ELF-1 (cell line): ENCODE measurements at regions not wholly inside any gene's neighbourhood (a gene's known extent, or its start where the extent isn't known, plus 50 kb on each side); places are given as distances from the start of the nearest gene placed in this dataset.
"Not testable (repeated sequence)": the region's sequence is repeated elsewhere in the genome, so short reads cannot be mapped to it uniquely, and the experiment has no call there.

Experiments used
- DNase-seq: peaks from one replicate; pipeline ENCODE4 v3.0.0-alpha.2; 2016; ENCODE audit warnings: low read depth, low spot score

- no peak for DNase-seq
Observed at GRCh38 chr10:23951841-23952240, 257.1 kb upstream of the KIAA1217 start.

- DNase-seq: no peak
Observed at GRCh38 chr10:23955456-23956225, 253.3 kb upstream of the KIAA1217 start.

DNA sequence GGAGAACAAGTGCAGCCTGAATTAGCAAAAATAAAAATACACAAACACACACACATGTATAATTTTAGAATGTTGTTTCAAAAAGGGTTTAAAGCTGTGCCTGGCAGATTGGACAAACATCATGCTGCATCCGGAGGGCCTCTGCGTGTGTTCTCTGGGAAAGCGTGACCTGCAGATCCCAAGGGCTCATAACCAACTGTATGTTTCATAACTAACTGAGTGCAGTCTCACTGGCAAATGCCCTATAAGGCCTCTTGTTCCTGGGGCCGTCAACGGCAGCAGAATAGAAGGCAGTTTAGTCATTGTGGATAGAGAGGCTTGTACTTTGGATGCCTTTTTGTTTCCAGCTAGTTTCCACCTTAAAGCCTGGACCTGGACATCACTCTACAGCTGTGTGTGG, 243.8 kb upstream of the KIAA1217 start:
- DNase-seq: no peak

DNA sequence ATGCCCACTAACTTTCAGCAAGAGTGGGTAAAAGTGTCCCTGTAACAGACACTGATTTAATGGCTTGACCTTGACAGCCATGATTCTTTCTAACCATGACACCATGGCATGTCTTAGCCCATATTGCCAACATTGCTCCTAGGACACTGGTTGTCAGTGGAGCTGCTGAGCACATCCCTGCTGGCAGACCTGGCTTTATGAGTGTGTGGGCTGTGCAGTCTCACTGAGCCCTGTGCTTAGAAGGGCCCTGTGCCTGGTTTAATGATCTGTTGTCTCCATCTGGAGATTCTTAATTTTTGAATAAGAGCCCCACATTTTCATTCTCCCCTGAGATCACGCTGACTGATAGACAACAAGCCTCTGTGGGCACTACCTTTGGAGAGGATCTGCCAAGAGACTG, 243.1 kb upstream of the KIAA1217 start:
- DNase-seq: no peak

DNA sequence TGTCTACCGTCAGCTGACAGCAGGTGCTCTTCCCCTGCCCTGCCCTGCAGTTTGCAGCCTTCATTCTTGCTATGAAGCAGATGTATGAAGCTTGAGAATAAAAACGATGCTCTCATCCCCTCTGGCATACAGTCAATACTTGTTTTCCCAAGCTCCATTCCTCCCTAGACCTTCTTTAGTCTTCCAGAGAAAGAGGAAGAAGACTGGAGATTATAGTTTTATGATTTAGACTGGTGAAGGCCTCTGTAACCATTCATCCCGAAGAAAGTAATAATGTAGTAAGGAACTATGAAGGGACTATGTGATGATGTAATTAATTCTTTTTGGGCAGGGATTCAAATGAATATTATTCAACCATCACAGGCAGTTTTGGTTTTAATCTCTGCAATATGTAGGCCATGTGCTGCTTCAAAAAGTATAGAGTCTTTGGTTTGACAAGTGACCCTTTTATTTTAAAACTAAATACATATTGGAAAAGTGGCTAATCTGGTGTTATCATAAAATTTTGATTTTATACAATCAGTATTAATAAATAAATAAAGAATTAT, 242.4 kb upstream of the KIAA1217 start:
- DNase-seq: no peak

- no peak for DNase-seq
Observed at GRCh38 chr10:23968301-23968700, 240.6 kb upstream of the KIAA1217 start.

DNA sequence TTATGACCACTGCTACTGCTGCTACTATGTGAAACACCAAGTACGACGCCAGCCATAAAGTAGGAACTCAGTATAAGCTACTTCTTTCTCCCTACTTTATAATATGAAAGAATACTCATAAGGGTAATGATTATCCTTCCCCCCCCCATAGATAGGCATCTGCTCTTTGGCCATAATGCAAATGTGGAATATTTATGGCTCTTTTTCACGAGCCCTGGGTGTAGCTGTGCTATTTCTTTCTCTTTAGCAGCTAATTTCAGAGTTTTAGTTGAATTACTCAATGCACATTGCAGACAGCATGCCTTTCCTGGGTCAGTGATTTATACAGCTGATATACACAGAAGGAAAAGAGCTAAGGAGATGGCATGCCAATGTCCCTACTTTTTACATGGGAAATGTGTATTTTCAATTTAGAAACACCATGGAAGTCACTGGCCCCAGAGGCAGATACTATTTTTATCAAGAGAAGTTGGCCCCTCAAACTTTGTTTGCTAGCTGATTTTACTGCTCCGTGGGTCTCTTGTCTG, 234.1 kb upstream of the KIAA1217 start:
- no peak for DNase-seq

GRCh38 chr10:23975431-23975830, 233.5 kb upstream of the KIAA1217 start:
- no peak for DNase-seq

DNA sequence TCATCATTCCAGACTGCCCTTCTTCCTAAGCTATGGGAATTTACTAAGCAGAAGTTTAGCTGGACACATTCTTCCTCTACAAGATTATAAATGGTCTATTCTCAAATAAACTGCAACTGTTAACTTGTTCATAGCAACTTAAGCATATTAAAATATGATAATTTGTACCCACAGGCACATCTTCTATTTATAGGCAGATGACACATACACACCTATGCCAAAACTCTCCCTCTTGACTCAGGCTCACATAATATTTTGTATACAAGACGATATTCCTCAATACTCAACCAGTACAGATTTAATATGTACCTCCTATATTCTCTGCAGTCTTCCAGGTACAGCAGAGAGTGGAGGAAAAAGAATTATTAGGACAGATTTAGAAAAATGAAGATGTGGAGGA, 232.7 kb upstream of the KIAA1217 start:
- no peak for DNase-seq

DNA sequence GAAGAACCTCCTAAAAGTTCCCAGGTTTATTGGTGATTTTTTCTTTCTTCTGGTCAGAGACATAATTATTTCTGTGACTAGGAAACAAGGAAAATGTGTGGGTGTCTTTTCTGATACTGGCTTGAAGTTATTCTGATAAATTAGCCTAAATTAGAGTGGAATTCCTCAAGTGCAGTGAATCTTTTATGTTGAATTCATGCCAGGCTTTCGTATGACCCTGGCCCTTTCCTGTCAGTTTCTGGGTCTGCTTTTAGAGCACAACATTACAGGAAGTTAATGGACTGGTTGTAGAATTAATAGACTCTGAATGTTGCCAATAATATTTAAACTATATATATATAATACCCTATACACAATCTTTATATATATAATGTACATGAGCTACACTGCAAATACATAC, 230.6 kb upstream of the KIAA1217 start:
- no peak for DNase-seq

DNA sequence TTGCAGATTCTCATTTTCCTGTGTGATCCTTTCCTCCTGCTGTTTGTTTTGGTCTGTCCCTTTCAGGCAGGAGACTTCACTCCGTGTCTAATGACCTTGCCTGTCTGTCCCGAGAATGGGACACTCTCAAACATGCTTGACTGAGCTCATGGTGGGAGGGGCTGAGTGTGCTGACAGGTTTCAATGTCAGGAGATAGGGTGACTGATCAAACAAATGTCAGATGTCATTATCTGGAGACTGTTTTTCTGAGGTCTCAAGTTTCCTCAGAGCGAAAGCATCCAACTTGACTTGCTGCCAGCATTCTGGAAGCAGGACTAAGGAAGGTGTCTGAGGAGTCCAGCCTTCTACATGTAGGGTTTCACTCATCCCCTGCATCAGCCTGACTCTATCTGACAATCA, 228.8 kb upstream of the KIAA1217 start:
- DNase-seq: no peak

DNA sequence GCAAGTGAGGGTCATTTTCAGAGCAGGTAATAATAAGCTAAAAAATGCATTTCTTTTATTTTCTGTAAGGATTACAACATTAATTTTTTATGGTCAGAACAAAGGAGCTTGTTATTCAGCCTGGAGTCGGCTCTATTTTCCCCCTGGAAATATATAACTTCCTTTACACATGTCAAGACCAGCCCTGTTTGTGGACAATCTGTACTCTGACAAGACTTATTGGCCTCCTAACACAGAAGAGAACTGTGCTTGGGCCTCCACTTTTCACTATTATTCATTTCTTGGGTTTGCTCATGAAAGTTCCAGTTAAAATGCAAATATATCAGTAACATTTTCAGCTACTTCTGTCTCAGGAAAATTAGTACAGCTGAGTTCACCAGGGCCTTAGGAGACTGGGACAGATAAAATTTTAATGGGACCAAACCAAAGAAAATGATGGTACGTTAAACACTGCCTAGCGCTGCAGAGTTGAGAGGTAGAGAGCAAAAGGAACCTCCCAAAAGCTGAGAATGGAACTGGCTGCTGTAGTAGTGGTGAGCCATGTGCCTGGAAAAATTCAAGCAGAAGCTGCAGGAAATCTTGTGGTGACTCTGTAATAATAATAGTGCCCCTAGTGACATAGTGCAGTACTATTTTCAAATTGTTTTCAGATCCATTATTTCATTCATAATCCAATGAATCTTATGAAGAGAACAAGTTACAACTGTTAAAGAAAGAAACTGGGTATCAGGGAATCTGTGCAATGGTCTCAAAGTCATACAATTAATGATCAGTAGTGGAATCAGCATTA, 227.2 kb upstream of the KIAA1217 start:
- DNase-seq: no peak

DNA sequence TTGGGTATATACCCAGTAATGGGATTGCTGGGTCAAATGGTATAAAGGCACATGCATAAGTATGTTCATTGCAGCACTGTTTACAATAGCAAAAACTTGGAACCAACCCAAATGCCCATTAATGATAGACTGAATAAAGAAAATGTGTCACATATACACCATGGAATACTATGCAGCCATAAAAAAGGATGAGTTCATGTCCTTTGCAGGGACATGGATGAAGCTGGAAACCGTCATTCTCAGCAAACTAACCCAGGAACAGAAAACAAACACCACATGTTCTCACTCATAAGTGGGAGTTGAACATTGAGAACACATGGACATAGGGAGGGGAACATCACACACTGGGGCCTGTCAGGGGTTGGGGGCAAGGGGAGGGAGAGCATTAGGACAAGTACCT, 224.5 kb upstream of the KIAA1217 start:
- DNase-seq: not testable (repeated sequence)

- no peak for DNase-seq
Observed at GRCh38 chr10:23988006-23988405, 220.9 kb upstream of the KIAA1217 start.

DNA sequence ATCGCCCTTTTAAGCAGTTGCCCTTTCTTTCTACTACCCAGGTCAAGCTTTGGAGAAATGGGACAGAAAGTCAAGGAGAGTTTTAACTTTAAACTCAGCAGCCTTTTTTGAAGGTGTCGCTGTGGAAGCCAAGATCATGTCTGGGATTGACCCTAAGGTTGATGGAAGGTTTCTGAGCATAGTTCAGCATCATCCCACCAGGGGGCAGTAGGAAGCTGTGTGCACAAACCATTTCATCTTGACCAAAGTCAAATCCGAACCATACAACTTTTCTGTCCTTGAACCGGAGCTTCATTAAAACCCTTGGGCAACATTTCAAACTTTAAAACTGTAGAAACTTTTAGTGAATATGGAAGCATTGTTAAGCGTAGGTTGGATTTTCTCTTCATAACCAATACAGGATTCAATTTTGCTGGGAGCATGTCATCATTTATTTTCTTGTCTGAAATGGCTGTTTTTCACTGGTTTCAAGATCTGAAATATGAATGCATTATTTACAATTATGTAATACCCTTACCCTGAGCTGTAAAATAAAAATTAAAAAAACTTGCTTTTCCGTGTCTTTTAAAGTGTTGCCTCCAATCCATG, 214.4 kb upstream of the KIAA1217 start:
- peak; percentile 71 for DNase-seq

DNA sequence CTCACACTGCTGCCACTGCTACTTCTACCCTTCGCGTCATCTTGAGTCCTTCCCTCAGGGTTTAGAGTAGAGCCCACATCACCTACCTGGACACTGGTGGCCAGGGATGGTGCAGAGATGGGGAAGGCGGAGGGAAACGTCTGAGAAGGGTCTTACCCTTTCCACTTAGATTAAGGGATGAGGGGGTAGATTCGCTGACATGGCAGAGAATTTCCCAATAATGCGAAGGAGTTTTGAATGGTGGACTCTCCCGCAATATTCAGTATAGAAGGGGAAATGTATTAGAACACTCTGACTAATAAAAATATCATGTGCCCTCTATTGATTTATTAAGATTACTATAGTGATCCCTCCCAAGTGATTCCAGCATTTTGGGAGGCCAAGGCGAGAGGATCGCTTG, 209.5 kb upstream of the KIAA1217 start:
- no peak for DNase-seq

DNA sequence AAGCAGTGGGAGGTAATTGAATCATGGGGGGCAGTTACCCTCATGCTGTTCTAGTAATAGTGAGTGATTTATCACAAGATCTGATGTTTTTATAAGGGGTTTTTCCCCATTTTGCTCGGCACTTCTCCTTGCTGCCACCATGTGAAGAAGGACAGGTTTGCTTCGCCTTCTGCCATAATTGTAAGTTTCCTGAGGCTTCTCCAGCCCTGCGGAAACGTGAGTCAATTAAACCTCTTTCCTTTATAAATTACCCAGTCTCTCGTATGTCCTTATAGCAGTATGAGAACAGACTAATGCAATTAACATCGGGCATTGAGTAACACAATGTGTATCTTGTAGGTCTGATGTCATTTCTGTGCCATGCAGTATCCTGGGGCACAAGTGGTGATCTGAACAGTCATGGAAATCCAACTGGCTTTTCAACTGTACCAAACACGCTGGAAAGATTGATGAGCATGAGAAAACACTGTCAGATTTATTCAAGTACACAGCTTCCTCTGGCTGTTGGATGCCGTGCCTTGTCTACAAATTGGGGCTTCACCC, 208.6 kb upstream of the KIAA1217 start:
- DNase-seq: no peak

DNA sequence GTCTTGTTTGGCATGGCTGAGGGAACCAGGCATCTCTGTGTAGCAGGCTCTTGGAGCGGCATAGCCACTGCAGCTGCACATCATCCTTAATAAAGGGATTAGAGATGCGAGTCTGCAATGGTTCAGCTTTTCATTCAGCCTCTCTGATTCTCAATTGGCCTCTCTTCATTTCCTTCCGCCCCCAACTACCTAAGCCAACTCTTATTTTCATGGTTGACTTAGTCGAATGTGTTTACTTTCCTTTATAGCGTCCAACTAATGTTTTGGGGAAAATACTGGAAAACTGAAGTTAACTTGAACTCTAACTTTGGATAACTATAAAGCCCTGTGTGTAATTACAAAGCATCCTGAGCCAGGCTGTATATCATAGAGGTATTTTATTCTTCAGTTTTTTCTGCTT, 202.2 kb upstream of the KIAA1217 start:
- no peak for DNase-seq

- DNase-seq: no peak
Observed at GRCh38 chr10:24007359-24007758, 201.6 kb upstream of the KIAA1217 start.

- DNase-seq: peak; percentile 53
Observed at GRCh38 chr10:24008164-24009091, 200.5 kb upstream of the KIAA1217 start.

DNA sequence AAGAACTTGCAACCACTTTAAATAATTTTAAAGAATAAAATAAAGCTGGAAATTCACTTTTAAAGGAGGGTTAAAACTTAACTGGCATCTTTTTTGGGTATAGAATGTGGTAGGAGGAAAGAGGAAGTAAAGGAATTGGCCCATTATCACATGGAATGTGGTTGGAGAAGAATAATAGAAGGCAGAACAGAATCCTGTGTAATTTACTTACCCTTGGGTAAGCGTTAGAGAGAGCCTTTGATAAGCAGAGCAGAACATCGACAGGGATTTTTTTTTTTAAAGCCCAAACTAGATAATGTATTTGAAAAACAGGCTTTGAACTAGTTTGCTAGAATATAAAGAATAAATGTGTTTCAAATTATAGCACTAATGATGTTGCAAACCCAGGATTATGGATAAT, 199.8 kb upstream of the KIAA1217 start:
- no peak for DNase-seq
